ENCODE measurements at regions not wholly inside any gene's neighbourhood (a gene's known extent, or its start where the extent isn't known, plus 50 kb on each side); places are given as distances from the start of the nearest gene placed in this dataset.

DNA sequence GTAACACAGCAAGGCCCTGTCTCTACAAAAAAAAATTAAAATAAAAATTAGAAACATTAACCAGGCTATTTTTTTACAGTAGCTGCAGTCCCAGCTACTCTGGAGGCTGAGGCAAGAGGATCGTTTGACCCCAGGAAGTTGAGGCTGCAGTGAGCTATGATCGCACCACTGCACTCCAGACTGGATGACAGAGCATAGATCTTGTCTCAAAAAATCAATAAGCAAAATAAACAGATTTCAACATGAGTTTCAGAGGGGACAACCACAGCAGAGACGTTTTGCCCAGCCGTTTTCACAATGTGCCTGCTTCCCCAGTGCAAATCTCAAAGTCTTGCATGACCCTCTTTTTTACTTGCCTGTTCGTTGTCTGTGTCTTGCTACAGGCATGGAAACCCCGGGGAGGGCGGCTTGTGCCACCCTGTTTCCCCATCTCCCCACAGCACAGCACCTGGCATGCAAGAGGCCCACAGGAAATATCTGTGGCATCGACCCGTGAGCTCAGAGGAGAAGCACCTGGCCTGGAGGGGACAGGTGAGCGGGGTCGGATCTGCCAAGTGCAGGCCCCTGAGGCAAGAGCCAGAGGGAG is 222.0 kb upstream of the ZNF507 start:
- no peaks in the 10 kb centered on the region for H3K4me1 ChIP-seq (ENCODE audit: insufficient read depth, low read length)
- POLR2A ChIA-PET = no interaction called here
- H3K36me3 ChIP-seq (replicated peaks in 1 of 2; ENCODE audit: control insufficient read depth in 1 of 2, insufficient read depth in 2 of 2, low read length in 2 of 2) = no peaks in the 10 kb centered on the region
- in situ Hi-C loops (cut with HindIII; ENCODE audit: extremely low pct_ligation_motif_present, low pct_unique_long_range_greater_than_20kb) (no loop called here), intact Hi-C loops (cut with micrococcal nuclease; ENCODE audit: unreplicated experiment) (no loop called here)
- H4K20me1 ChIP-seq (ENCODE audit: insufficient read depth, low read length) = no peaks in the 10 kb centered on the region
- CTCF ChIA-PET (ENCODE audit: low intra/inter-chr PET ratio, low total read pairs) = no interaction called here
- DNase-seq (ENCODE audit: low spot score) (no peak), FAIRE-seq (no peak), ATAC-seq (peak; percentile 78)
- WGBS (ENCODE audit: low lambda C conversion rate) = 5% methylated on average over 7 of the region's 11 CpGs
- H3K4me3 ChIP-seq (replicated peaks in 1 of 3; ENCODE audit: insufficient read depth in 1 of 3, low read depth in 2 of 3, low read length in 3 of 3) = no peak overlapping the region
- no peaks in the 10 kb centered on the region for H3K79me2 ChIP-seq (ENCODE audit: insufficient read depth, low read length)
- no peak overlapping the region for H3K9ac ChIP-seq (ENCODE audit: insufficient read depth, low read depth, low read length)
- no peak overlapping the region for H3K4me2 ChIP-seq (ENCODE audit: low read depth, low read length)
- no TSS peak for BruUV-seq (replicated peaks)
- no peak overlapping the region for H3K27ac ChIP-seq (ENCODE audit: extremely low read length, insufficient read depth, low read length)
- H3K27me3 ChIP-seq (ENCODE audit: control insufficient read depth in 1 of 2, insufficient read depth in 2 of 2, low read length in 2 of 2) = no peaks in the 10 kb centered on the region
- no peak overlapping the region for H2AFZ ChIP-seq (ENCODE audit: low read length)
- no peaks in the 10 kb centered on the region for H3K9me3 ChIP-seq (ENCODE audit: low read length)
- no peak for TF ChIP-seq PREB (CRISPR knock-in tag; IDR thresholded peaks at IDR 0.05)
- 0 out of 2 replicates have a peak, but pooled peaks have one; percentile 11 for TF ChIP-seq CEBPG (CRISPR knock-in tag; IDR thresholded peaks at IDR 0.05)
- no peak for TF ChIP-seq ZMAT5 (CRISPR knock-in tag; IDR thresholded peaks at IDR 0.05; ENCODE audit: borderline replicate concordance, low read depth)
- TF ChIP-seq IKZF1 (IDR thresholded peaks at IDR 0.05) = no peak
- no peak for TF ChIP-seq CENPT (CRISPR knock-in tag; IDR thresholded peaks at IDR 0.05; ENCODE audit: low read depth)
- TF ChIP-seq GPBP1L1 (CRISPR knock-in tag; IDR thresholded peaks at IDR 0.05) = no peak
- no peak for TF ChIP-seq ZNF780A (CRISPR knock-in tag; IDR thresholded peaks at IDR 0.05)
- no peak for TF ChIP-seq SNAI1 (CRISPR knock-in tag; IDR thresholded peaks at IDR 0.05; ENCODE audit: borderline replicate concordance)
- TF ChIP-seq FOXA3 (CRISPR knock-in tag; IDR thresholded peaks at IDR 0.05) = peak; percentile 53; the same call in 1 of the 2 replicates
- no peak for TF ChIP-seq NCOR1 (IDR thresholded peaks at IDR 0.05; ENCODE audit: borderline replicate concordance, low read length)
- TF ChIP-seq, protein P1, sequence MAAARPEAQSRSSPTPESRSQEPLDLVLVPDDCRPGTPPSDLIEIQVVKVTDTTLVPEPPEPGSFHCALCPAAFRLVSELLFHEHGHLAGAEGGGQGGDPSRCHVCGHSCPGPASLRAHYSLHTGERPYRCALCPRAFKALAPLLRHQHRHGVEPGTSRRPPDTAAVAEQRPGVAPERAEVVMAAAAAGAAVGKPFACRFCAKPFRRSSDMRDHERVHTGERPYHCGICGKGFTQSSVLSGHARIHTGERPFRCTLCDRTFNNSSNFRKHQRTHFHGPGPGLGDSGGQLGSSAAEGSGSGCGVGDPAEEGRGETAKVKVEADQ (CRISPR knock-in tag; IDR thresholded peaks at IDR 0.05; ENCODE audit: borderline replicate concordance) = no peak
- no peak for TF ChIP-seq KAT8 (CRISPR knock-in tag; IDR thresholded peaks at IDR 0.05)
- TF ChIP-seq GATAD2A (CRISPR knock-in tag; IDR thresholded peaks at IDR 0.05) = peak; percentile 27; the same call in 1 of the 2 replicates
- no peak for TF ChIP-seq ATF1 (CRISPR knock-in tag; IDR thresholded peaks at IDR 0.05)
- TF ChIP-seq ZNF10 (CRISPR knock-in tag; IDR thresholded peaks at IDR 0.05; ENCODE audit: borderline replicate concordance, low read depth) = no peak
- no peak for TF ChIP-seq ZNF543 (CRISPR knock-in tag; IDR thresholded peaks at IDR 0.05)
- no peak for TF ChIP-seq HDAC2 (CRISPR knock-in tag; IDR thresholded peaks at IDR 0.05)
- TF ChIP-seq MXD3 (CRISPR knock-in tag; IDR thresholded peaks at IDR 0.05) = no peak
- TF ChIP-seq PCBP2 (optimal IDR thresholded peaks at IDR 0.05; ENCODE audit: low read depth, low read length, poor library complexity, severe bottlenecking) = no peak
- no peak for TF ChIP-seq GFI1 (CRISPR knock-in tag; IDR thresholded peaks at IDR 0.05; ENCODE audit: borderline replicate concordance)
- no peak for TF ChIP-seq KMT2B (CRISPR knock-in tag; IDR thresholded peaks at IDR 0.05)
- no peak for TF ChIP-seq POLR2AphosphoS5 (IDR thresholded peaks at IDR 0.05; ENCODE audit: low read depth, low read length)
- no peak for TF ChIP-seq U2AF2 (IDR thresholded peaks at IDR 0.05; ENCODE audit: low read depth, low read length)
- no peak for TF ChIP-seq ZNF644 (CRISPR knock-in tag; IDR thresholded peaks at IDR 0.05; ENCODE audit: low read depth)
- TF ChIP-seq KDM1A (CRISPR knock-in tag; IDR thresholded peaks at IDR 0.05) = 0 out of 2 replicates have a peak, but pooled peaks have one; percentile 19
- TF ChIP-seq NFIC (IDR thresholded peaks at IDR 0.05; ENCODE audit: low read length) = no peak

All from HepG2 (cell line).